SK-N-SH (cell line): ENCODE measurements at regions not wholly inside any gene's neighbourhood (a gene's known extent, or its start where the extent isn't known, plus 50 kb on each side); places are given as distances from the start of the nearest gene placed in this dataset.

ENCODE experiments used
- CTCF ChIA-PET: fragments of 300-600, 350-600 bp; formaldehyde crosslinking; extraction: SDS; loops from one replicate; lab custom pipeline; 2021; lab: Yijun Ruan, JAX
- POLR2A ChIA-PET: fragments of 350-600 bp; sonication (Branson Sonifier 250); formaldehyde crosslinking; extraction: SDS; loops from one replicate; lab custom pipeline; 2020; ENCODE audit warnings: antibody characterized with exemption, inconsistent platforms; lab: Yijun Ruan, JAX
- DNase-seq: peaks from one replicate; pipeline ENCODE4 v3.0.0; 2012
- H2AFZ ChIP-seq: fragments of 200-600 bp; sonication (generic); 2 replicates; pipeline ENCODE4 v1.8.1; 2016; ENCODE audit warnings: antibody characterized with exemption, mild to moderate bottlenecking, low read depth
- H3F3A ChIP-seq: fragments of 200-600 bp; sonication (generic); replicated peaks from 2 replicates; pipeline ENCODE3; 2016; ENCODE audit warnings: antibody characterized with exemption, mild to moderate bottlenecking; ENCODE audit not compliant: insufficient read depth
- H3K27ac ChIP-seq, 2 experiments: fragments of 200-500 bp in 1 of 2; fragments of 200-600 bp in 1 of 2; sonication (Bioruptor generic) in 1 of 2; sonication (generic), shearing (Covaris generic) in 1 of 2; 2 replicates each; pipeline versions ENCODE4 v1.5.1 to v1.6.1; 2014 to 2016; ENCODE audit warnings: low read depth in 2 of 2, inconsistent platforms in 1 of 2, low read length in 1 of 2, mild to moderate bottlenecking in 1 of 2, mixed read lengths in 1 of 2
- H3K27me3 ChIP-seq: fragments of 200-600 bp; sonication (generic), shearing (Covaris generic); 2 replicates; pipeline ENCODE4 v1.6.1; 2016; ENCODE audit warnings: mixed run types; ENCODE audit not compliant: insufficient read depth
- H3K36me3 ChIP-seq, 2 experiments: fragments of 200-500 bp in 1 of 2; fragments of 200-600 bp in 1 of 2; sonication (Bioruptor generic) in 1 of 2; sonication (generic) in 1 of 2; replicated peaks in 1 of 2; 2 replicates each; pipeline versions ENCODE3 to v1.5.1; 2014 to 2016; ENCODE audit warnings: low read length in 1 of 2, mild to moderate bottlenecking in 1 of 2; ENCODE audit not compliant: insufficient read depth in 2 of 2, control insufficient read depth in 1 of 2
- H3K4me1 ChIP-seq, 2 experiments: fragments of 200-500 bp in 1 of 2; fragments of 200-600 bp in 1 of 2; sonication (Bioruptor generic) in 1 of 2; sonication (generic), shearing (Covaris generic) in 1 of 2; 2 replicates each; pipeline versions ENCODE4 v1.5.1 to v1.6.1; 2014 to 2016; ENCODE audit warnings: low read depth in 1 of 2, low read length in 1 of 2, mixed run types in 1 of 2; ENCODE audit not compliant: insufficient read depth in 2 of 2, control insufficient read depth in 1 of 2
- H3K4me2 ChIP-seq: fragments of 200-600 bp; sonication (generic), shearing (Covaris generic); 2 replicates; pipeline ENCODE4 v1.6.1; 2017; ENCODE audit warnings: mixed run types
- H3K4me3 ChIP-seq, 2 experiments: fragments of 200-500 bp in 1 of 2; fragments of 200-600 bp in 1 of 2; sonication (Bioruptor generic) in 1 of 2; sonication (generic), shearing (Covaris generic) in 1 of 2; 2 replicates each; pipeline versions ENCODE4 v1.5.1 to v1.8.1; 2014 to 2016; ENCODE audit warnings: low read depth in 2 of 2, inconsistent platforms in 1 of 2, low read length in 1 of 2, mild to moderate bottlenecking in 1 of 2, mixed read lengths in 1 of 2, moderate library complexity in 1 of 2
- H3K79me2 ChIP-seq: fragments of 200-600 bp; sonication (generic); 2 replicates; pipeline ENCODE4 v1.8.1; 2017; ENCODE audit warnings: mild to moderate bottlenecking; ENCODE audit not compliant: insufficient read depth
- H3K9ac ChIP-seq: fragments of 200-600 bp; sonication (generic); 2 replicates; pipeline ENCODE4 v1.6.1; 2017; ENCODE audit warnings: mixed run types
- H3K9me2 ChIP-seq: fragments of 200-600 bp; sonication (generic); 2 replicates; pipeline ENCODE4 v1.6.1; 2017; ENCODE audit warnings: mixed run types
- H3K9me3 ChIP-seq: fragments of 200-600 bp; sonication (generic); 2 replicates; pipeline ENCODE4 v1.6.1; 2017; ENCODE audit warnings: mixed run types, mild to moderate bottlenecking, moderate library complexity
- H4K20me1 ChIP-seq: fragments of 200-600 bp; sonication (generic); 2 replicates; pipeline ENCODE4 v1.6.1; 2017; ENCODE audit warnings: mild to moderate bottlenecking, mixed run types; ENCODE audit not compliant: insufficient read depth
- CHD2 ChIP-seq: fragments of 150-350 bp; IDR thresholded peaks from 2 replicates; pipeline ENCODE4 v1.6.1; 2018; ENCODE audit warnings: low read length; ENCODE audit not compliant: partially characterized antibody
- ELF1 ChIP-seq: IDR thresholded peaks from 2 replicates; pipeline ENCODE4 v1.4.0; 2012
- EZH2phosphoT487 ChIP-seq: fragments of 200-600 bp; sonication (generic); IDR thresholded peaks from 2 replicates; pipeline ENCODE4 v1.6.1; 2017; ENCODE audit warnings: low read depth, mixed run types, mild to moderate bottlenecking, antibody characterized with exemption, moderate library complexity, borderline replicate concordance
- FOXJ3 ChIP-seq: sonication (generic); formaldehyde crosslinking; IDR thresholded peaks from 2 replicates; pipeline ENCODE4 v1.5.1; 2020; ENCODE audit warnings: mild to moderate bottlenecking, missing genetic modification reagents
- FOXM1 ChIP-seq: IDR thresholded peaks from 2 replicates; pipeline ENCODE4 v1.4.0; 2012; ENCODE audit warnings: low read depth, mild to moderate bottlenecking
- JUND ChIP-seq: IDR thresholded peaks from 2 replicates; pipeline ENCODE4 v1.4.0; 2012
- MEF2A ChIP-seq: IDR thresholded peaks from 2 replicates; pipeline ENCODE4 v1.4.0; 2012; ENCODE audit warnings: low read depth, borderline replicate concordance
- MXI1 ChIP-seq: IDR thresholded peaks from 2 replicates; pipeline ENCODE4 v1.6.1; 2012; ENCODE audit warnings: mild to moderate bottlenecking, low read depth, low read length, improper control_type of control experiment
- NFIC ChIP-seq: IDR thresholded peaks from 2 replicates; pipeline ENCODE4 v1.4.0; 2012; ENCODE audit warnings: borderline replicate concordance
- NRF1 ChIP-seq: IDR thresholded peaks from 2 replicates; pipeline ENCODE4 v1.6.1; 2012; ENCODE audit warnings: low read depth, mild to moderate bottlenecking, low read length
- POLR2AphosphoS5 ChIP-seq: IDR thresholded peaks from 2 replicates; pipeline ENCODE4 v1.6.1; 2012; ENCODE audit warnings: low read depth, low read length
- RAD21 ChIP-seq: IDR thresholded peaks from 2 replicates; pipeline ENCODE4 v1.6.1; 2012; ENCODE audit warnings: mild to moderate bottlenecking, low read length
- RFX5 ChIP-seq: IDR thresholded peaks from 2 replicates; pipeline ENCODE4 v1.6.1; 2012; ENCODE audit warnings: mild to moderate bottlenecking, improper control_type of control experiment, low read length
- TAF1 ChIP-seq: IDR thresholded peaks from 2 replicates; pipeline ENCODE4 v1.6.1; 2012; ENCODE audit warnings: low read depth, mild to moderate bottlenecking, low read length, moderate library complexity, borderline replicate concordance
- YY1 ChIP-seq: IDR thresholded peaks from 2 replicates; pipeline ENCODE4 v1.4.0; 2012; ENCODE audit warnings: low read depth, mild to moderate bottlenecking
- TF ChIP-seq, protein P1 (sequence below): IDR thresholded peaks from 2 replicates; pipeline ENCODE4; 2012
- TF ChIP-seq, protein P2 (sequence below): IDR thresholded peaks from 2 replicates; pipeline ENCODE4 v1.4.0; 2012; ENCODE audit warnings: low read depth, borderline replicate concordance
- TF ChIP-seq, protein P3 (sequence below): fragments of 150-350 bp; IDR thresholded peaks from 2 replicates; pipeline ENCODE4 v1.6.1; 2016; ENCODE audit warnings: mild to moderate bottlenecking, low read depth, low read length
- TF ChIP-seq, protein P4 (sequence below): fragments of 200-600 bp; sonication (generic); IDR thresholded peaks from 2 replicates; pipeline ENCODE4 v1.6.1; 2017; ENCODE audit warnings: antibody characterized with exemption, mild to moderate bottlenecking, moderate library complexity
- TF ChIP-seq, protein P5 (sequence below): fragments of 150-350 bp; IDR thresholded peaks from 2 replicates; pipeline ENCODE4 v1.6.1; 2017; ENCODE audit warnings: antibody characterized with exemption, low read length, low read depth, borderline replicate concordance

DNA sequence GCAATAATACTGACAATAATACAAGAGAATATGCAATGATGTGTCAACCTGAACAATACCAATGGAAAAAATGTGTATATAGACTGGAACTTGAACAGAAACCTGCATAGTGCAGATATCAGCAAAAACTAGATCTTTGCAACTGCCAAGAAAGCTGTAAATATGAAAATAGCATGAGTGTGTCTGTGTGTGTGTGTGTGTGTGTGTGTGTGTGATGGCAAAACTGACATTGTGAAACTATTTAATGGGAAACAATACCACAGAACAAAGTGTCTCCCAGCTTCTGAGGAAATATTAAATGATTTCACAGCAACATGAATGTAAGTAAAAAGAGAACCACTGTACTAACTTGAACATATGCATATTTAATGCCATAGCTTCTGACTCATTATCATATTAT, 558.2 kb upstream of the LINC00305 start:
- ChIA-PET CTCF (no interaction called here), POLR2A (no interaction called here)
- H3K36me3 ChIP-seq: no peaks in the 10 kb centered on the region
- no peak overlapping the region for H3K27ac ChIP-seq
- no peaks in the 10 kb centered on the region for H4K20me1 ChIP-seq
- H3K27me3 ChIP-seq: no peaks in the 10 kb centered on the region
- H3K79me2 ChIP-seq: no peaks in the 10 kb centered on the region; the same call in 1 of the 2 replicates
- no peak overlapping the region for H2AFZ ChIP-seq
- H3F3A ChIP-seq: no peaks in the 10 kb centered on the region
- TF ChIP-seq TAF1: no peak
- TF ChIP-seq EZH2phosphoT487: no peak
- TF ChIP-seq, protein P1, sequence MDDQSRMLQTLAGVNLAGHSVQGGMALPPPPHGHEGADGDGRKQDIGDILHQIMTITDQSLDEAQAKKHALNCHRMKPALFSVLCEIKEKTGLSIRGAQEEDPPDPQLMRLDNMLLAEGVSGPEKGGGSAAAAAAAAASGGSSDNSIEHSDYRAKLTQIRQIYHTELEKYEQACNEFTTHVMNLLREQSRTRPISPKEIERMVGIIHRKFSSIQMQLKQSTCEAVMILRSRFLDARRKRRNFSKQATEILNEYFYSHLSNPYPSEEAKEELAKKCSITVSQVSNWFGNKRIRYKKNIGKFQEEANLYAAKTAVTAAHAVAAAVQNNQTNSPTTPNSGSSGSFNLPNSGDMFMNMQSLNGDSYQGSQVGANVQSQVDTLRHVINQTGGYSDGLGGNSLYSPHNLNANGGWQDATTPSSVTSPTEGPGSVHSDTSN: no peak
- no peak for TF ChIP-seq MEF2A
- no peak for TF ChIP-seq YY1
- no peak for TF ChIP-seq ELF1
- TF ChIP-seq CHD2: no peak
- no peak for TF ChIP-seq FOXM1
- TF ChIP-seq, protein P2, sequence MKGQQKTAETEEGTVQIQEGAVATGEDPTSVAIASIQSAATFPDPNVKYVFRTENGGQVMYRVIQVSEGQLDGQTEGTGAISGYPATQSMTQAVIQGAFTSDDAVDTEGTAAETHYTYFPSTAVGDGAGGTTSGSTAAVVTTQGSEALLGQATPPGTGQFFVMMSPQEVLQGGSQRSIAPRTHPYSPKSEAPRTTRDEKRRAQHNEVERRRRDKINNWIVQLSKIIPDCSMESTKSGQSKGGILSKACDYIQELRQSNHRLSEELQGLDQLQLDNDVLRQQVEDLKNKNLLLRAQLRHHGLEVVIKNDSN: no peak
- TF ChIP-seq FOXJ3 (CRISPR knock-in tag): no peak
- no peak for TF ChIP-seq RFX5
- TF ChIP-seq, protein P3, sequence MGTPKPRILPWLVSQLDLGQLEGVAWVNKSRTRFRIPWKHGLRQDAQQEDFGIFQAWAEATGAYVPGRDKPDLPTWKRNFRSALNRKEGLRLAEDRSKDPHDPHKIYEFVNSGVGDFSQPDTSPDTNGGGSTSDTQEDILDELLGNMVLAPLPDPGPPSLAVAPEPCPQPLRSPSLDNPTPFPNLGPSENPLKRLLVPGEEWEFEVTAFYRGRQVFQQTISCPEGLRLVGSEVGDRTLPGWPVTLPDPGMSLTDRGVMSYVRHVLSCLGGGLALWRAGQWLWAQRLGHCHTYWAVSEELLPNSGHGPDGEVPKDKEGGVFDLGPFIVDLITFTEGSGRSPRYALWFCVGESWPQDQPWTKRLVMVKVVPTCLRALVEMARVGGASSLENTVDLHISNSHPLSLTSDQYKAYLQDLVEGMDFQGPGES: no peak
- no peak for TF ChIP-seq POLR2AphosphoS5
- TF ChIP-seq, protein P4, sequence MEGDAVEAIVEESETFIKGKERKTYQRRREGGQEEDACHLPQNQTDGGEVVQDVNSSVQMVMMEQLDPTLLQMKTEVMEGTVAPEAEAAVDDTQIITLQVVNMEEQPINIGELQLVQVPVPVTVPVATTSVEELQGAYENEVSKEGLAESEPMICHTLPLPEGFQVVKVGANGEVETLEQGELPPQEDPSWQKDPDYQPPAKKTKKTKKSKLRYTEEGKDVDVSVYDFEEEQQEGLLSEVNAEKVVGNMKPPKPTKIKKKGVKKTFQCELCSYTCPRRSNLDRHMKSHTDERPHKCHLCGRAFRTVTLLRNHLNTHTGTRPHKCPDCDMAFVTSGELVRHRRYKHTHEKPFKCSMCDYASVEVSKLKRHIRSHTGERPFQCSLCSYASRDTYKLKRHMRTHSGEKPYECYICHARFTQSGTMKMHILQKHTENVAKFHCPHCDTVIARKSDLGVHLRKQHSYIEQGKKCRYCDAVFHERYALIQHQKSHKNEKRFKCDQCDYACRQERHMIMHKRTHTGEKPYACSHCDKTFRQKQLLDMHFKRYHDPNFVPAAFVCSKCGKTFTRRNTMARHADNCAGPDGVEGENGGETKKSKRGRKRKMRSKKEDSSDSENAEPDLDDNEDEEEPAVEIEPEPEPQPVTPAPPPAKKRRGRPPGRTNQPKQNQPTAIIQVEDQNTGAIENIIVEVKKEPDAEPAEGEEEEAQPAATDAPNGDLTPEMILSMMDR: no peak
- no peak for TF ChIP-seq NFIC
- TF ChIP-seq, protein P5, sequence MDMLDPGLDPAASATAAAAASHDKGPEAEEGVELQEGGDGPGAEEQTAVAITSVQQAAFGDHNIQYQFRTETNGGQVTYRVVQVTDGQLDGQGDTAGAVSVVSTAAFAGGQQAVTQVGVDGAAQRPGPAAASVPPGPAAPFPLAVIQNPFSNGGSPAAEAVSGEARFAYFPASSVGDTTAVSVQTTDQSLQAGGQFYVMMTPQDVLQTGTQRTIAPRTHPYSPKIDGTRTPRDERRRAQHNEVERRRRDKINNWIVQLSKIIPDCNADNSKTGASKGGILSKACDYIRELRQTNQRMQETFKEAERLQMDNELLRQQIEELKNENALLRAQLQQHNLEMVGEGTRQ: no peak
- no peak for TF ChIP-seq MXI1
- TF ChIP-seq JUND: no peak
- TF ChIP-seq RAD21: no peak
- no peak for TF ChIP-seq NRF1
- no peaks in the 10 kb centered on the region for H3K4me1 ChIP-seq
- no peak overlapping the region for H3K4me2 ChIP-seq
- H3K4me3 ChIP-seq: no peak overlapping the region
- H3K9ac ChIP-seq: no peak overlapping the region
- H3K9me2 ChIP-seq: no peaks in the 10 kb centered on the region
- DNase-seq: no peak
- no peaks in the 10 kb centered on the region for H3K9me3 ChIP-seq
